ENCODE measurements at regions not wholly inside any gene's neighbourhood (a gene's known extent, or its start where the extent isn't known, plus 50 kb on each side); places are given as distances from the start of the nearest gene placed in this dataset.

DNA sequence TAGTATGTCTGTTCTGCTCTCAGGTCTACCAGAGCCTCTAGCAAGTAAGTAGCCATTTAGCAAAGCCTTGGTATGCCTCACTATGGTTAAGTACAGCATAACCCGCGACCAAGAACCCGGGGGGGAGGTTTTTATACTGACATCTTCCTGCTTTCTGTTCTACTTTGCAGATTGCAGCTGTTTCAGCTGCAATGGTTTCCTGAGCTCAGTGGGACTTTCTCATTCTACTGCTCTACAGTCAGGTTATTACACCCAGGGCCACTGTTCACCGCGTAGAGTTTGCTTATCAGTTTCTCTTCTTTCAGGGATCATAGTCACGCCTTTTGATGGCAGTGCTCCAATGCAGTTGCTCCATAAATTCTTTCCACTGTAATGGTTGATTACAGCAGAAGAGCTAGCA is 631.3 kb downstream of the TFAP2A start:
- TF ChIP-seq, protein P1, sequence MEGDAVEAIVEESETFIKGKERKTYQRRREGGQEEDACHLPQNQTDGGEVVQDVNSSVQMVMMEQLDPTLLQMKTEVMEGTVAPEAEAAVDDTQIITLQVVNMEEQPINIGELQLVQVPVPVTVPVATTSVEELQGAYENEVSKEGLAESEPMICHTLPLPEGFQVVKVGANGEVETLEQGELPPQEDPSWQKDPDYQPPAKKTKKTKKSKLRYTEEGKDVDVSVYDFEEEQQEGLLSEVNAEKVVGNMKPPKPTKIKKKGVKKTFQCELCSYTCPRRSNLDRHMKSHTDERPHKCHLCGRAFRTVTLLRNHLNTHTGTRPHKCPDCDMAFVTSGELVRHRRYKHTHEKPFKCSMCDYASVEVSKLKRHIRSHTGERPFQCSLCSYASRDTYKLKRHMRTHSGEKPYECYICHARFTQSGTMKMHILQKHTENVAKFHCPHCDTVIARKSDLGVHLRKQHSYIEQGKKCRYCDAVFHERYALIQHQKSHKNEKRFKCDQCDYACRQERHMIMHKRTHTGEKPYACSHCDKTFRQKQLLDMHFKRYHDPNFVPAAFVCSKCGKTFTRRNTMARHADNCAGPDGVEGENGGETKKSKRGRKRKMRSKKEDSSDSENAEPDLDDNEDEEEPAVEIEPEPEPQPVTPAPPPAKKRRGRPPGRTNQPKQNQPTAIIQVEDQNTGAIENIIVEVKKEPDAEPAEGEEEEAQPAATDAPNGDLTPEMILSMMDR (IDR thresholded peaks at IDR 0.05), result no peak
- no peak for TF ChIP-seq POLR2A (IDR thresholded peaks at IDR 0.05)
